GM19238 (cell line): ENCODE measurements at regions not wholly inside any gene's neighbourhood (a gene's known extent, or its start where the extent isn't known, plus 50 kb on each side); places are given as distances from the start of the nearest gene placed in this dataset.

Source experiments
- DNase-seq: peaks from one replicate; pipeline ENCODE4 v3.0.0; 2011; ENCODE audit warnings: low spot score; ENCODE audit not compliant: insufficient read length

GRCh38 chr2:58650781-58651180 is 409.7 kb upstream of the FANCL start:
- no peak for DNase-seq

GRCh38 chr2:58649756-58650155 is 408.6 kb upstream of the FANCL start:
- no peak for DNase-seq

GRCh38 chr2:58645017-58645416 is 403.9 kb upstream of the FANCL start:
- no peak for DNase-seq

GRCh38 chr2:58644451-58644850 is 403.3 kb upstream of the FANCL start:
- no peak for DNase-seq

- DNase-seq, result no peak
Measured at GRCh38 chr2:58641001-58641400, 399.9 kb upstream of the FANCL start.

GRCh38 chr2:58640042-58640441 is 398.9 kb upstream of the FANCL start:
- DNase-seq, result no peak

- no peak for DNase-seq
Measured at GRCh38 chr2:58638256-58638805, 397.2 kb upstream of the FANCL start.

- DNase-seq, result no peak
Measured at GRCh38 chr2:58636872-58637271, 395.7 kb upstream of the FANCL start.

- no peak for DNase-seq
Measured at GRCh38 chr2:58635801-58636375, 394.8 kb upstream of the FANCL start.

GRCh38 chr2:58634653-58635370 is 393.7 kb upstream of the FANCL start:
- no peak for DNase-seq

GRCh38 chr2:58633613-58634365 is 392.7 kb upstream of the FANCL start:
- DNase-seq, result no peak

- DNase-seq, result no peak
Measured at GRCh38 chr2:58631986-58632385, 390.9 kb upstream of the FANCL start.

- DNase-seq, result no peak
Measured at GRCh38 chr2:58629545-58630119, 388.5 kb upstream of the FANCL start.

- no peak for DNase-seq
Measured at GRCh38 chr2:58620896-58621295, 379.8 kb upstream of the FANCL start.

- no peak for DNase-seq
Measured at GRCh38 chr2:58620093-58620492, 379.0 kb upstream of the FANCL start.

GRCh38 chr2:58616961-58617360 is 375.8 kb upstream of the FANCL start:
- DNase-seq, result no peak

- no peak for DNase-seq
Measured at GRCh38 chr2:58614219-58614618, 373.1 kb upstream of the FANCL start.

GRCh38 chr2:58612973-58613372 is 371.8 kb upstream of the FANCL start:
- no peak for DNase-seq

- no peak for DNase-seq
Measured at GRCh38 chr2:58609326-58609725, 368.2 kb upstream of the FANCL start.

GRCh38 chr2:58608146-58608545 is 367.0 kb upstream of the FANCL start:
- no peak for DNase-seq

- no peak for DNase-seq
Measured at GRCh38 chr2:58607448-58607847, 366.3 kb upstream of the FANCL start.

GRCh38 chr2:58606799-58607198 is 365.7 kb upstream of the FANCL start:
- no peak for DNase-seq
